ENCODE measurements at regions not wholly inside any gene's neighbourhood (a gene's known extent, or its start where the extent isn't known, plus 50 kb on each side); places are given as distances from the start of the nearest gene placed in this dataset.

DNA sequence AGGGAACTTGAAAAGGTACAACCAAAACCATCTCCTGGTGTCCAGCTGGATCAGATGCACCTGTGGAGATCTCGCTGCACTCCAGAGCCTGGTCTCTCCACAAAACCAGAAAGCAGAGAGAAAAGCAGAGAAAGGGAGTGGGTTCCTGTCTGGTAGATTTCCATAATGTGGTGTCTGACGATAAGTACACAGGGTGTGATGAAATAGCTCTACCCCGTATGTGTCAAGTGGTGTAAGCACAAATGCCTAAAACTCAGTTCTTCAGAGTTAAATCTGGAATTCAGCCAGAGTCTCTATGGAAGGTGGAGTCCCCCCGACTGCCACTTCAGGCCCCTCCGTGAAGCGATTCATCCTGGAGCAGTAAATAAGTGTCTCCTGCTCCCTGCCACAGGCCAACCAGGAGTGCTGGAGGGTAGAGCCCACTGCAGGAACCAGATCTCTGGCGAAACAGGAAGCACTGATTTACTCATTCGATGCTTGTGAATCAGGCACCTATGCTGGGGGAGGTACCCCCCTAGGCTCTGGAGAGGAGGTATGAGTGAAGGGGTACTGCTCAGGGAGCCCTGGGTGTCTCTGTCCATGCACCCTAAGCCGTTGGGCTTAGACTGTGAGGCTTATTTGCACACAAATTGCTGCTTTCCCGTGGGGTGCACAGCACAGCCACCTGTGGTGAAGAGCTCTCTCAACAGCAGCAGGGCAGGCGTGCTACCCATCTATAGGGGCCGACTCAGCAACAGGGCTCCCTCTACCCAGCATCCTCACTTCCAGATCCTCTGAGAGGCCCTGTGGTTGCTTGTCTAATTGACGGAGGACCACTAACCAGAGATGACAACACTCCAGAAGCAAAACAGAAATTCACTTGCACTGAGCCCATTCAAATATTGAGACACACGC lies 97.1 kb upstream of the MYOCD start:
- TF ChIP-seq, protein P1, sequence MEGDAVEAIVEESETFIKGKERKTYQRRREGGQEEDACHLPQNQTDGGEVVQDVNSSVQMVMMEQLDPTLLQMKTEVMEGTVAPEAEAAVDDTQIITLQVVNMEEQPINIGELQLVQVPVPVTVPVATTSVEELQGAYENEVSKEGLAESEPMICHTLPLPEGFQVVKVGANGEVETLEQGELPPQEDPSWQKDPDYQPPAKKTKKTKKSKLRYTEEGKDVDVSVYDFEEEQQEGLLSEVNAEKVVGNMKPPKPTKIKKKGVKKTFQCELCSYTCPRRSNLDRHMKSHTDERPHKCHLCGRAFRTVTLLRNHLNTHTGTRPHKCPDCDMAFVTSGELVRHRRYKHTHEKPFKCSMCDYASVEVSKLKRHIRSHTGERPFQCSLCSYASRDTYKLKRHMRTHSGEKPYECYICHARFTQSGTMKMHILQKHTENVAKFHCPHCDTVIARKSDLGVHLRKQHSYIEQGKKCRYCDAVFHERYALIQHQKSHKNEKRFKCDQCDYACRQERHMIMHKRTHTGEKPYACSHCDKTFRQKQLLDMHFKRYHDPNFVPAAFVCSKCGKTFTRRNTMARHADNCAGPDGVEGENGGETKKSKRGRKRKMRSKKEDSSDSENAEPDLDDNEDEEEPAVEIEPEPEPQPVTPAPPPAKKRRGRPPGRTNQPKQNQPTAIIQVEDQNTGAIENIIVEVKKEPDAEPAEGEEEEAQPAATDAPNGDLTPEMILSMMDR (conservative IDR thresholded peaks at IDR 0.05; ENCODE audit: low read length) = no peak
- no peak for DNase-seq (ENCODE audit: low read depth)
- no peak overlapping the region for H3K4me3 ChIP-seq (ENCODE audit: low read length)

DNA sequence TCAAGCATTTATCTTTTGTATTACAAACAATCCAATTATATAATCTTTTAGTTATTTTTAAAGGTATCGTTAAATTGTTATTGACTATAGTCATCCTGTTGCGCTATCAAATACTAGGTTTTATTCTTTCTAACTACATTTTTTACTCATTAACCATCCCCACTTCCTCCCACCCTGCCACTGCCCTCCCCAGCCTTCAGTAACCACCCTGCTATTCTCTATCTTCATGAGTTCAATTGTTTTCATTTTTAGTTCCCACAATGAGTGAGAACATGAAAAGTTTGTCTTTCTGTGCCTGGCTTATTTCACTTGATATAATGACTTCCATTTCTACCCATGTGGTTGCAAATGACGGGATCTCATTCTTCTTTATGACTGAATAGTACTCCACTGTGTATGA lies 94.1 kb upstream of the MYOCD start:
- no peak overlapping the region for H3K4me3 ChIP-seq (ENCODE audit: low read length)
- TF ChIP-seq, protein P1 (conservative IDR thresholded peaks at IDR 0.05; ENCODE audit: low read length) = no peak
- no peak for DNase-seq (ENCODE audit: low read depth)

DNA sequence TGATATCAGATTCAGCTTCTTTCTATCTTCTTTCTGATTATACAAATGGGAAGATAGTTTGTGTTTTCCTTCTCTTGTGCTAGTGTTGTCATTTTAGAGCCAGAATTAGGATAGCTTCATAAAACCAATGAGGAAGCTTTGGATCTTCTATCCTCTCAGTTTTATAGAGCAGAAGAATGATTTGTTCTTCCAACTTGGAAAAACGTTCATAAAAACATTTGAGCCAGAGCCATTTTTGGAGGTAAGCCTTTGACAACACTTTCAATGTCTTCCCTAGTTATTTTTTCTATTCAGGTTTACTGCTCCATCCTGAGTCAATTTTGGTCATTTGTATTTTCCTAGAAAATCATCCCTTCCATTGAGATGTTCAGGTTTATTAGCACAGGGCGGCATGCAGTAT lies 91.2 kb upstream of the MYOCD start:
- no peak overlapping the region for H3K4me3 ChIP-seq (ENCODE audit: low read length)
- no peak for DNase-seq (ENCODE audit: low read depth)
- TF ChIP-seq, protein P1 (conservative IDR thresholded peaks at IDR 0.05; ENCODE audit: low read length) = no peak

DNA sequence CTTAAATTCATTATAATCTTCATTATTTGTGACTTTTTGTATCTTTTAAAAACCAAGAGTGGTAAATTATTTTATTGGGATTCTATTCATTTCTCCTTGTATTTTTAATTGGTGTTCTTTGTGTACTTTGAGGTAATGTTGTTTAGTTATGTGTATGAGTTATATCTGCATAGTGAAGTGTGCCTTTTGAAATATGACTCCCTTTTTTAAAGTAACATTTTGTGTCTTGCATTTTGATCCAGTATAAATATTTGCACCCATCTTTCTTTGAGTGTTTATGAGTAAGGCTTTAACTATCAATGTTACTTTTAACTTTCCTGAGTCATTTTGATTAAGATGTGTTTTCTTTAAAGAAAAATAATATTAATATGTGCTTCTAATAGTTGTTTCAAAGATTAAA lies 90.0 kb upstream of the MYOCD start:
- H3K4me3 ChIP-seq (ENCODE audit: low read length) = no peak overlapping the region
- DNase-seq (ENCODE audit: low read depth) = no peak
- TF ChIP-seq, protein P1 (conservative IDR thresholded peaks at IDR 0.05; ENCODE audit: low read length) = no peak

- no peak overlapping the region for H3K4me3 ChIP-seq (ENCODE audit: low read length)
- TF ChIP-seq, protein P1 (conservative IDR thresholded peaks at IDR 0.05; ENCODE audit: low read length) = no peak
- DNase-seq (ENCODE audit: low read depth) = no peak
Measured at GRCh38 chr17:12579288-12579687, 86.4 kb upstream of the MYOCD start.

DNA sequence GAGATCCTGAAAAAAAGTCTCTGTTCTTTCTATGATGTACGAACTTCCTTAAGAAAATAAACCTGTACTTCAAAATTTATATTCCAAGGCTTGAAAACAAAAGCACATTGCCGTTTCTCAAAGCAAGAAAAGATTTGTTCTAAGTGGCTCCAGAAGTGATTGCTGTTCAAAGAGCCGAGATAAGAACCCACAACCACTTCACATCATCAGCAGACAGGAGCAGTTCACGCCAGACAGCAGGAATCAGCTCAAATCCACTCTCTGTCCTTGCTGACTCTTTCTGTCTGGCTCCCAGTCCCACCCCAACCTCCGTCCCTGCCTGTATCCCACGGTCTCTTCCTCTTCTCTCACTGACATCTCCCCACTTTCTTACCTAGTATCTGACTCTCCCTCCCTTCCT lies 85.0 kb upstream of the MYOCD start:
- no peak for DNase-seq (ENCODE audit: low read depth)
- H3K4me3 ChIP-seq (ENCODE audit: low read length) = no peak overlapping the region
- TF ChIP-seq, protein P1 (conservative IDR thresholded peaks at IDR 0.05; ENCODE audit: low read length) = no peak

DNA sequence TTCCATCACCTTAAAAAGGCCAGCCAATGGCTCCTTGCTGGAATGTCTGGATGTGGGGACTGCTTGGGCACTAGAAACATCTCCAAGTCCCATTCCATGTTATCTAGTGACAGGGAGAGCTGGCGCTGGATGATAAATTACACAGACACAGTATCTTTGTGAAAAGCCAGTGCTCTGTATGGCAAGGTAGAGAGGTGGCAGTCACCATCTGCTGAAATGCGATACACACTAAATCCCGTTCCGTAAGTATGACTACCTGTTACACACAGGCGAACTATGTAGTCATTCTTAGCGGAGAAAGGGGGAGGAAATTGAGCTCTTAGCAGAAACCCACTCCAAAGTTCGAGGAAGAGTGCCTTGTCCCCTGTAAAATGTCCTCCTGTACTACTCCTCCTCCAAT lies 81.0 kb upstream of the MYOCD start:
- TF ChIP-seq, protein P1 (conservative IDR thresholded peaks at IDR 0.05; ENCODE audit: low read length) = no peak
- no peak overlapping the region for H3K4me3 ChIP-seq (ENCODE audit: low read length)
- no peak for DNase-seq (ENCODE audit: low read depth)

Data from AG10803 (cell line).